ENCODE measurements at regions not wholly inside any gene's neighbourhood (a gene's known extent, or its start where the extent isn't known, plus 50 kb on each side); places are given as distances from the start of the nearest gene placed in this dataset.

GRCh38 chr10:106278383-106278782, 886.1 kb downstream of the SORCS1 start:
- no peak for TF ChIP-seq POLR2AphosphoS5 (IDR thresholded peaks at IDR 0.05)
- no peak for TF ChIP-seq CTCF (IDR thresholded peaks at IDR 0.05)
- no peak for TF ChIP-seq EP300 (IDR thresholded peaks at IDR 0.05)
- no peak for TF ChIP-seq POLR2A (IDR thresholded peaks at IDR 0.05)
